GM12892 (cell line): ENCODE measurements at regions not wholly inside any gene's neighbourhood (a gene's known extent, or its start where the extent isn't known, plus 50 kb on each side); places are given as distances from the start of the nearest gene placed in this dataset.

Experiments used
- POLR2A ChIP-seq: IDR thresholded peaks from 2 replicates; pipeline ENCODE4 v1.6.1; 2011; ENCODE audit warnings: low read depth, low read length, control low read depth
- TAF1 ChIP-seq: IDR thresholded peaks from 2 replicates; pipeline ENCODE4 v1.6.1; 2011; ENCODE audit warnings: low read depth, mild to moderate bottlenecking, control low read depth, low read length, borderline replicate concordance

- TF ChIP-seq POLR2A, result no peak
- TF ChIP-seq TAF1, result no peak
These were observed 531.8 kb downstream of the UTRN start for GRCh38 chr6:144816936-144817335.
